Cerebellar cortex (tissue), 1 donor: ENCODE measurements at regions not wholly inside any gene's neighbourhood (a gene's known extent, or its start where the extent isn't known, plus 50 kb on each side); places are given as distances from the start of the nearest gene placed in this dataset.
A peak's percentile ranks its signal among the peaks of the same experiment; 100 is the strongest.

Experiments
- DNase-seq: peaks from one replicate; pipeline ENCODE4 v3.0.0-alpha.2; 2015; ENCODE audit warnings: low spot score

DNA sequence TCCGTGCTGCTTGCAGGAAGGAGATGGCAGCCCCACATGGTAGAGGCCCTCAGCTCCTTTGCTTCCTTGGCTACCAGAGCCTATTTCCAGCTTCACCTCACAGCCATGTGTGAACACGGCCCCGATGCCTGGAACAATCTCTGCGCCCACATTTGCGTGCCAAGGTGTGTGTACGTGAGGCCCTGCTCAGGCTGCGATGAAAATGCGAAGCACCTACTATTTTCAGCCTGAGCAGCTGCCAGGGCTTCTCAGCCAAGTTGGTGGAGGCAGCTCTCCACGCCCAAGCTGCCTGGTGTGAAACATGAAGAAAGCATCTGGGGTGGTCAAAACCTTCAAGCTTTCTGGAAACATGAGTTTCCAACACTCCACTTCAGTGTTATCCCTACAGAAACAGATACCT lies 177.8 kb upstream of the EGLN3 start:
- DNase-seq, result no peak

DNA sequence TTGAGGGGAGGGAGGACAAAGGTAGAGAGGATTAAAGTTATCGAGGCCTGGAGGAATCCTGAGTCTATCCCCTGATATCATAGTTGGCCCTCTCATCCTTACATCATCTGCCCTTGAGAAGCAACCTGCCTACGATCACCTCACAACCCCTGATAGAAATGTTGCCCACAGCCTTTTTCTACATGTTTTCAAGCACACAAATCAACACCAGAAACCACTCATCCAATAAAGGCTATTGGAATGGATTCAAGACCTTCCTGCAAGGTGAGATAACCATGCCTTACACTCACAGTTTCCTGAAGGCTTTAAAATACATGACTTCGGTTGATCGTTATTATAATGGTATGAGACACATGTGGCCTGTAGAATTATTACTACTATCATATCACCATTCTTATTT lies 175.7 kb upstream of the EGLN3 start:
- no peak for DNase-seq

DNA sequence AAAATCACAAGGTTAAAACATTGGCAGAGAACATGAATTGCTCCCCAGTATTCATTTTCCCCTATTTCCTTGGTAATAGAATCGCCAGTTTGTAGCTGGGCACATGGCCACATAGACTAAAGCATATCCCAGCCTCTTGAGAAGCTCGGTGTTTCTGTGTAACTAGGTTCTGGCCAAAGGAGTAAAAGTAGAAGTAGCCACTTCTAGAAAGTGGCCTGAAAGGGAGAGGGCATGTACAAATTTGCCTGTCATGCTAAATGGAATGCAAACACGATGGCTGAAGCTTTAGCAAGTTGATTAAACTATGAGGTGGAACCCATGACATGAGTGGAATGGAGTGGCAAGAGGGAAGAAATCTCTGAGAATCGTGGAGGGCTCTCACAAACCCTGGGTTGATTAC lies 173.7 kb upstream of the EGLN3 start:
- DNase-seq, result no peak

- DNase-seq, result no peak
These were observed 171.8 kb upstream of the EGLN3 start for GRCh38 chr14:34122650-34123049.

- DNase-seq, result no peak
These were observed 171.2 kb upstream of the EGLN3 start for GRCh38 chr14:34122081-34122480.

GRCh38 chr14:34120185-34120977 lies 169.5 kb upstream of the EGLN3 start:
- DNase-seq, result no peak

GRCh38 chr14:34119107-34119858 lies 168.4 kb upstream of the EGLN3 start:
- DNase-seq, result no peak

DNA sequence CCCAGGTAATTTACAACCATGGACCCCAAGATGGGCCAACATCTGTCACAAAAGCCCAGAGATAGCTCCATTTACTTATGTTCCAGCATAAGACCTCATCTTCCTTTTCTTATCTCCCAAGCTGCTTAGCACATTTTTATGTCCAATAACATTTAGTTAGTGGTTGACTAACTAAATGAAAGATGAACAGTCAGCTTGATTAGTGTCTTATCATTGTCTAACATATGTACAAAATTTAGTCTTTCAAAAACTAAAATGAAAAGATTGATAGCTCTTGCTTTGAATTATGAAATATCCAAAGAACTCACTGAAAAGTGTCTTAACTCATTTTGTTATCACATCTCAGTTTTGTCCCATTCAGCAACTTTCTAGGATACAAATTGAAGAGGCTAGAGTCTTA lies 163.1 kb upstream of the EGLN3 start:
- DNase-seq, result no peak

- no peak for DNase-seq
These were observed 162.2 kb upstream of the EGLN3 start for GRCh38 chr14:34113005-34113511.

GRCh38 chr14:34111953-34112352 lies 161.1 kb upstream of the EGLN3 start:
- no peak for DNase-seq

DNA sequence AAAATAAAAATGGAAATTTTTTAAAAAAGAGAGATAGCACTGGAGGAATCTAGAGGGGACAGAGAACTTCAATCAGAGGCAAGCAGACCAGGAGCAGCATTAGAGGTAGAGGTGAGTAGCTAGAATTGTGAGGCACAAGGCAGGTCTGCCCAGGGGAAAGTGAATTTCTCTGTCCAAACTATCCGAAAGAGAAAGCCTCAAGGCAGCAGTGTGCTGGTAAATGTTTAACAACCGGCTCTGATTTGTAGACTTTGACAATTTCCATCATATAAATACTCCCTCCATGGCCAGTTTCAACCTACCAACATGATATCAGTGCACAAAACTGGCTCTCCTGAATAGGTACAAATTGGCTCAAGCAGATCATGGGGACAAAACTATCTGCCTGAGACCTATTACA lies 160.6 kb upstream of the EGLN3 start:
- DNase-seq, result no peak

GRCh38 chr14:34110531-34110930 lies 159.7 kb upstream of the EGLN3 start:
- no peak for DNase-seq

GRCh38 chr14:34107441-34107840 lies 156.6 kb upstream of the EGLN3 start:
- DNase-seq, result no peak

GRCh38 chr14:34106310-34106709 lies 155.4 kb upstream of the EGLN3 start:
- no peak for DNase-seq

DNA sequence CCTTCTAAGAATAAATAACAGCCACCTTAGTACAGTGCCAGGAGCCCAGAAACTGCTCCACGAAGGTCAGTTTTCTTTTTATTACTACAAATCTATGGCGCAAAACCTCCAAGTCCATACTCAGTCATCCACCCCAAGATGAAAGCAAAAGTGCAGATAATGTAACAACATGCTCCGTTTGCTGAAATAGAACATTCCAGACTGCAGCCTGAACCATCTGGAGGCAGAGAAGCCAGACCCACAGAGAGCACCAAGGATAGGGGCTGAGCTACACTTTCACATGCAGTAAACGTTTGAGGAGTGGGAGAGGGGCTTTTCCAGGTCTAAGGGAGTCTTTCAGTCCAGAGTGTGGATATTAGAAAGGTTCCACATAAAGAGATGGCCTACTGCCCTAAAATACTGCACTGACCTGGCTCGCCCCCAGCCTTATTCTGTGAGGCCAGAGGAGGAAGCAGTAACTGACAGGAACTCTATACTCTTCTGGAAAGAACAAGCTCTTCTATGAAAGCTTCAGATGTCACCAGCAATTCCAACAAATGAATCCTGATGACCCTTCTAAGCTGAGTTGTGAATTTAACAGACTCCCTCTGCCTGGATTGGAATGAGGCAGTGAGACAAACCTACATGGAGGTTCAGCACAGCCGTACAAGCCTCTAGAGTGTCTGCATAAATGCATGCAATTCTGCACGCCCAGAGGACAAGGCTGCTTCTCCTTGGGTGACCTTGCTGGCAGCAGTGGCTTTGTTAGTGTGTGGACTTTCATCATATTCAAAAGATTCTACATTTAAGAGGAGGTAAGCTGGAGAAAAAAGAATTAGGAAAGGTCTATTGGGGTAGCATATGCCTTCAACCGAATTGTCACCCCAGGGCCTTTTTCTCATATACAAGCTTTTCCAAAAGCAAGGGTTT lies 153.9 kb upstream of the EGLN3 start:
- no peak for DNase-seq

- no peak for DNase-seq
These were observed 152.3 kb upstream of the EGLN3 start for GRCh38 chr14:34103176-34103575.

DNA sequence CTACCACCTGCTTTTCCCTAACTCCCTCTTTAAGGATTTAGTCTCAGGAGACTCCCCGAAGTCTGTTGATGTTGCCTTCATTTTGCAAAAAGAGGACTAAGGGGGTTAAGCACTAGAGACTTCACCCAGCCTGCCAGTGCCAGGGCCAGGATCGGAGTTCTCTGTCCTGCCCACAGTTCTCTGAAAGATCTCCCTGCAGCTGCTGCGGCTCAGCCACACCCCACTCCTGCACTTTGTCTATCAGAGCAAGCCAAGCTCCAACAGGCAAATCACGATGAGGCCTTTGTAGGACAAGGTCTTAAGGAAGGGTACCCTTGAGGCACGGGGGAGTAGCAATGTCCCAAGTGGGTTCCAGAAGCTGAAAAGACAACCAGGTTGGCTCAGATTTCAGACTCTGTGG lies 148.8 kb upstream of the EGLN3 start:
- no peak for DNase-seq

- no peak for DNase-seq
These were observed 148.1 kb upstream of the EGLN3 start for GRCh38 chr14:34098985-34099349.

DNA sequence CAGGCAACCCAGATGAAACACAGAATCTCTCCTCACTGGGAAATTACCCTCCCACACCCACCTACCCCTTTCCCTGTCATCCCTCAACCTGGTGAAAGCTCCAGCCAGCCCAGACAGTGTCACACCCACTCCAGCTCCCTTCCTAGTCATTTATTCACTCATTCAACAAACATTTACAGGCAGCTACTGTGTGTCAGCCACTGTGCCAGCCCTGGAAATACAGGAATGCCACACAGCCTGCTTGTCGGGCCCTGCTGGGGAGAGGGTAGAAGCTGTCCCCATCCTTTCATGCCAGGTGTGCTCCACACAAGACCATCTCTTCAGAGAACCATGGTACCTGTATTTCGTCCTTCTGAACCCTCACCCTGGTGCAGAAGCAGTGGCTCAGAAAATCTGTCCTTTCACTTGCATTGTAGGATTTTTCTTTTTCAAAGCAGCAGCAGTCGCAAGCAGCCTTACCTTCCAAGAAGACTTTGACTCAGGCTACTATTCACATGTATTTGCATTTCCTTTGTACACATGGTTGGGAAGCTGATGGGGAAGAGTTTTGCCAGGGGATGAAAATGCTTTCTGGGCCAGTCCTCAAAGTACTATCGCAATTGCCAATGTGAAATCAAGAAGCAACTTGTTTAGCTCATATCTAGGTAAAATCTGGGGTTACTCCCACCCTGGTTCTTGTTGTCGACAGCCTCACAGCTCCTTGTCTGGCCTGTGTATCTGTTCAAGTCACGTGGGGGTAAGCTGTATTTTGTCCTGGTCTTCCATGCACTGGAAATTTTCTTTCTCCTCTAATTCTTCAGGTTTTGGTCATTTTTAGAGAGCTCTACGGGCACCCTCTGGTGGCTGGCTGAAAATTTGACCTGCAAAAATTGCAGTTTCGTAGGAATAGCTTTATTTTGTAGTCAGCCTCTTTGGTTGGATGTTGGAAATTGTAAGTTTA lies 147.4 kb upstream of the EGLN3 start:
- DNase-seq, result peak; percentile 53

- DNase-seq, result no peak
These were observed 146.8 kb upstream of the EGLN3 start for GRCh38 chr14:34097644-34098043.

GRCh38 chr14:34094384-34094783 lies 143.5 kb upstream of the EGLN3 start:
- no peak for DNase-seq
